Fibroblast of lung (primary cell): ENCODE measurements at regions not wholly inside any gene's neighbourhood (a gene's known extent, or its start where the extent isn't known, plus 50 kb on each side); places are given as distances from the start of the nearest gene placed in this dataset.
A peak's percentile ranks its signal among the peaks of the same experiment; 100 is the strongest.

Source experiments
- DNase-seq, 2 donors: peaks; one replicate each; pipeline versions ENCODE4 v3.0.0 to v3.0.0-alpha.2; 2010; ENCODE audit warnings: low read depth in 2 of 2
- H2AFZ ChIP-seq: 2 replicates; pipeline ENCODE4 v1.5.1; 2012; ENCODE audit warnings: low read length, control low read depth, inconsistent platforms
- H3K27ac ChIP-seq: 2 replicates; pipeline ENCODE4 v1.5.1; 2011; ENCODE audit warnings: low read length, control low read depth; ENCODE audit not compliant: insufficient read depth
- H3K27me3 ChIP-seq: 2 replicates; pipeline ENCODE4 v1.5.1; 2011; ENCODE audit warnings: mild to moderate bottlenecking, low read length; ENCODE audit not compliant: control insufficient read depth, insufficient read depth
- H3K36me3 ChIP-seq: 2 replicates; pipeline ENCODE4 v1.5.1; 2011; ENCODE audit warnings: low read length; ENCODE audit not compliant: control insufficient read depth, insufficient read depth
- H3K4me1 ChIP-seq: 2 replicates; pipeline ENCODE4 v1.5.1; 2011; ENCODE audit warnings: low read length; ENCODE audit not compliant: control insufficient read depth, insufficient read depth; ENCODE audit errors: extremely low read depth
- H3K4me2 ChIP-seq: 2 replicates; pipeline ENCODE4 v1.5.1; 2011; ENCODE audit warnings: low read length, control low read depth; ENCODE audit not compliant: insufficient read depth; ENCODE audit errors: extremely low read depth
- H3K4me3 ChIP-seq, 4 experiments: fragments of 200-600 bp in 1 of 4; sonication (generic) in 1 of 4; replicated peaks in 1 of 4; 2 replicates each; pipeline ENCODE4 v1.5.1; 2011 to 2016; ENCODE audit warnings: low read length in 4 of 4, low read depth in 3 of 4, mild to moderate bottlenecking in 3 of 4, control low read depth in 2 of 4, inconsistent platforms in 1 of 4, mixed read lengths in 1 of 4; ENCODE audit not compliant: insufficient read depth in 1 of 4; ENCODE audit errors: control extremely low read depth in 1 of 4
- H3K79me2 ChIP-seq: 2 replicates; pipeline ENCODE4 v1.5.1; 2012; ENCODE audit warnings: mild to moderate bottlenecking, low read length, inconsistent platforms; ENCODE audit not compliant: control insufficient read depth, insufficient read depth
- H3K9ac ChIP-seq: 2 replicates; pipeline ENCODE4 v1.5.1; 2011; ENCODE audit warnings: mild to moderate bottlenecking, low read length, control low read depth; ENCODE audit not compliant: insufficient read depth
- H3K9me3 ChIP-seq: 2 replicates; pipeline ENCODE4 v1.5.1; 2012; ENCODE audit warnings: low read depth, low read length; ENCODE audit not compliant: control insufficient read depth, insufficient read depth
- H4K20me1 ChIP-seq: 2 replicates; pipeline ENCODE4 v1.5.1; 2011; ENCODE audit warnings: low read length; ENCODE audit not compliant: control insufficient read depth, insufficient read depth; ENCODE audit errors: extremely low read depth
- EZH2 ChIP-seq: IDR thresholded peaks from 2 replicates; pipeline ENCODE4 v1.5.1; 2012; ENCODE audit warnings: low read length, control low read depth, mild to moderate bottlenecking; ENCODE audit errors: missing control alignments
- TF ChIP-seq, protein P1 (sequence below), 2 donors: IDR thresholded peaks in 1 of 2; conservative IDR thresholded peaks in 1 of 2; 1 replicate in 1 of 2; 2 replicates in 1 of 2; pipeline ENCODE4 v1.5.1; 2011 to 2012; ENCODE audit warnings: low read length in 2 of 2, control low read depth in 1 of 2, inconsistent platforms in 1 of 2, low read depth in 1 of 2, mild to moderate bottlenecking in 1 of 2

DNA sequence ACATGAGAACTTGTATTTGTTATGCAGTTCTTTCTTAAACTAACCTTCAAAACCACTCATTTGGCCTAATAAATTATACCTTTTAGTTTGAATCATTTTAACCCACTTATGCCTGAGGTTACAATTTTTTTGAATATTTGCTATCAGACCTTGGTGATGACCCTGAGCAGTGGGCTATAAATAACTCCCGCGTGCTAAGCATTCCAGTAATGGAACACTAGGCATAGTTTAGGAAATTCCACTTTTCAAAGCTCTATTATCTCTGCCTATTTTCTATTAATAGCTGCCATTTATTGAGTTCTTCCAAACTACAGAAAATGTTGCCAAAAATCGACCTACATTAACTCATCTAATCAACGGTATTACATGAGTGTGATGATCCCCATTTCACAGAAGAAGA lies 993.4 kb upstream of the FAT3 start:
- Histone ChIP-seq H3K4me1 (no peaks in the 10 kb centered on the region), H2AFZ (no peak overlapping the region), H3K79me2 (no peaks in the 10 kb centered on the region), H4K20me1 (no peaks in the 10 kb centered on the region), H3K9ac (no peak overlapping the region), H3K27ac (no peak overlapping the region), H3K27me3 (no peaks in the 10 kb centered on the region), H3K4me3 (no peak overlapping the region), H3K4me2 (no peak overlapping the region), H3K36me3 (no peaks in the 10 kb centered on the region), H3K9me3 (no peaks in the 10 kb centered on the region)
- no peak for TF ChIP-seq EZH2
- TF ChIP-seq, protein P1, sequence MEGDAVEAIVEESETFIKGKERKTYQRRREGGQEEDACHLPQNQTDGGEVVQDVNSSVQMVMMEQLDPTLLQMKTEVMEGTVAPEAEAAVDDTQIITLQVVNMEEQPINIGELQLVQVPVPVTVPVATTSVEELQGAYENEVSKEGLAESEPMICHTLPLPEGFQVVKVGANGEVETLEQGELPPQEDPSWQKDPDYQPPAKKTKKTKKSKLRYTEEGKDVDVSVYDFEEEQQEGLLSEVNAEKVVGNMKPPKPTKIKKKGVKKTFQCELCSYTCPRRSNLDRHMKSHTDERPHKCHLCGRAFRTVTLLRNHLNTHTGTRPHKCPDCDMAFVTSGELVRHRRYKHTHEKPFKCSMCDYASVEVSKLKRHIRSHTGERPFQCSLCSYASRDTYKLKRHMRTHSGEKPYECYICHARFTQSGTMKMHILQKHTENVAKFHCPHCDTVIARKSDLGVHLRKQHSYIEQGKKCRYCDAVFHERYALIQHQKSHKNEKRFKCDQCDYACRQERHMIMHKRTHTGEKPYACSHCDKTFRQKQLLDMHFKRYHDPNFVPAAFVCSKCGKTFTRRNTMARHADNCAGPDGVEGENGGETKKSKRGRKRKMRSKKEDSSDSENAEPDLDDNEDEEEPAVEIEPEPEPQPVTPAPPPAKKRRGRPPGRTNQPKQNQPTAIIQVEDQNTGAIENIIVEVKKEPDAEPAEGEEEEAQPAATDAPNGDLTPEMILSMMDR (conservative IDR thresholded peaks at IDR 0.05 in 1 of 2, IDR thresholded peaks at IDR 0.05 in 1 of 2; ENCODE audit: low read depth in 1 of 2, low read length in 2 of 2) = no peak
- DNase-seq = peak in 1 of 2 donors; percentile 6

DNA sequence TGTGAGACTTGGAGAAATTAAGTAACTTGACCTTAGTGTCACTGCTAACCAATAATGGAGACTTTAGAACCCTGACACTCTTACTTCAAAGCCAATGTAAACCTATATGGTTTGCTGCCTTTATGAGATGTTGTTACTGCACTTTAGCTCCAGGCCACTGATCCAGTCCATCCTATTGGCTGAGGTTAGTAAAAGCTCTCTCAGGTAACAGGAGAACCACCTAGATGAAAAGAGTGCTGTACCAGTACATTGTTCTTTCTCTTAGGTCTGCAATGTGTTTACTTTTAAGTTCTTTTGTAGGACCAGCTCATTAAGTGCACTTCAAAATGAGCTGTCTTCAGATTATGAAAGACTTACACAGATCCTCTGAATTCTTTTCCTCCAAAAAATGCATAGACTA lies 994.0 kb upstream of the FAT3 start:
- no peak overlapping the region for H3K9ac ChIP-seq
- H3K79me2 ChIP-seq = no peaks in the 10 kb centered on the region
- H3K4me1 ChIP-seq = no peaks in the 10 kb centered on the region
- DNase-seq = no peak
- H3K36me3 ChIP-seq = no peaks in the 10 kb centered on the region
- H3K4me2 ChIP-seq = no peak overlapping the region
- H4K20me1 ChIP-seq = no peaks in the 10 kb centered on the region
- no peaks in the 10 kb centered on the region for H3K27me3 ChIP-seq
- no peak overlapping the region for H3K27ac ChIP-seq
- H3K9me3 ChIP-seq = no peaks in the 10 kb centered on the region
- H3K4me3 ChIP-seq = no peak overlapping the region
- no peak for TF ChIP-seq EZH2
- TF ChIP-seq, protein P1 (conservative IDR thresholded peaks at IDR 0.05 in 1 of 2, IDR thresholded peaks at IDR 0.05 in 1 of 2; ENCODE audit: low read depth in 1 of 2, low read length in 2 of 2) = no peak
- no peak overlapping the region for H2AFZ ChIP-seq

DNA sequence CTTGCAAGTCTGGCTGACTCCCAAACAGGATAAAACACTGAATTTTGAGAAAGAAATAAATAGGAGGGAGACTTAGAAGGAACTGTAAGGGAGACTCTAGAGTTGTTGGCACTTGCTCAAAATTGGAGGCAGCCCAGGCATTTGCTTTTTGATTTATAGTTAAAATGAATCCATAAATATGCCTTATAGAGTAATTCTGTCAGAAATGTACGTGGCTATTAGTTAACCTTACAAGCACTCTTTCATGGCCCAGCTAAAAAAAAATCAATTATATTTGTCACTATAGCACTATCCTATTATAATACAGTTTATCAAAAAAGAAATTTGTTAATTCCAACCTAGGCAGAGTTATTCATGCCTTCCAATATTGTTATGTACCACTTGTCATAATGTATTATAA lies 1000.0 kb upstream of the CHORDC1 start:
- Histone ChIP-seq H3K4me3 (no peak overlapping the region), H4K20me1 (no peaks in the 10 kb centered on the region), H2AFZ (no peak overlapping the region), H3K36me3 (no peaks in the 10 kb centered on the region), H3K27ac (no peak overlapping the region), H3K4me2 (no peak overlapping the region), H3K9me3 (no peaks in the 10 kb centered on the region), H3K79me2 (no peaks in the 10 kb centered on the region), H3K4me1 (no peaks in the 10 kb centered on the region), H3K9ac (no peak overlapping the region), H3K27me3 (no peaks in the 10 kb centered on the region)
- TF ChIP-seq, protein P1 (conservative IDR thresholded peaks at IDR 0.05 in 1 of 2, IDR thresholded peaks at IDR 0.05 in 1 of 2; ENCODE audit: low read depth in 1 of 2, low read length in 2 of 2) = no peak
- no peak for TF ChIP-seq EZH2
- no peak for DNase-seq
